ENCODE measurements at regions not wholly inside any gene's neighbourhood (a gene's known extent, or its start where the extent isn't known, plus 50 kb on each side); places are given as distances from the start of the nearest gene placed in this dataset.

GRCh38 chr7:96928965-96929364, 76.4 kb upstream of the DLX6 start:
- CTCF ChIA-PET = no interaction called here

GRCh38 chr7:96931891-96932290, 73.5 kb upstream of the DLX6 start:
- H3K9me3 ChIP-seq (ENCODE audit: control insufficient read depth in 1 of 2, insufficient read depth in 1 of 2, low read length in 2 of 2) = no peaks in the 10 kb centered on the region
- no peak for TF ChIP-seq CTCF (IDR thresholded peaks at IDR 0.05)
- Mint-ChIP-seq H3K36me3 (ENCODE audit: low read depth) (no peaks in the 10 kb centered on the region), H3K4me1 (ENCODE audit: low read depth) (no peaks in the 10 kb centered on the region), H3K27me3 (peaks cover 4% of the 10 kb centered on the region), H3K4me3 (no peak overlapping the region), H3K9me3 (no peaks in the 10 kb centered on the region), H3K27ac (no peak overlapping the region)
- H3K36me3 ChIP-seq (ENCODE audit: insufficient read depth, low read length) = no peaks in the 10 kb centered on the region
- H3K27ac ChIP-seq (ENCODE audit: low read depth in 1 of 2, low read length in 2 of 2) = no peak overlapping the region
- no peaks in the 10 kb centered on the region for H3K4me1 ChIP-seq (ENCODE audit: insufficient read depth, low read length)
- POLR2A ChIA-PET = no interaction called here
- intact Hi-C loops (cut with DNase I, micrococcal nuclease) = no loop called here
- no peak for ATAC-seq (ENCODE audit: poor library complexity)
- CTCF ChIA-PET = no interaction called here
- no peak overlapping the region for H3K4me3 ChIP-seq (ENCODE audit: low read length)
- H3K27me3 ChIP-seq (ENCODE audit: control insufficient read depth in 1 of 2, insufficient read depth in 2 of 2, low read length in 2 of 2) = no peaks in the 10 kb centered on the region
- no peak for DNase-seq

More at GRCh38 chr7:96928965-96929364, 76.4 kb upstream of the DLX6 start:
- Mint-ChIP-seq H3K27me3 (peaks cover 8% of the 10 kb centered on the region), H3K36me3 (ENCODE audit: low read depth) (no peaks in the 10 kb centered on the region), H3K27ac (no peak overlapping the region), H3K4me3 (no peak overlapping the region), H3K9me3 (no peaks in the 10 kb centered on the region), H3K4me1 (ENCODE audit: low read depth) (no peaks in the 10 kb centered on the region)
- H3K4me1 ChIP-seq (ENCODE audit: insufficient read depth, low read length) = no peaks in the 10 kb centered on the region
- no peak for DNase-seq
- no peak for ATAC-seq (ENCODE audit: poor library complexity)
- H3K4me3 ChIP-seq (ENCODE audit: low read length) = no peak overlapping the region
- no peaks in the 10 kb centered on the region for H3K36me3 ChIP-seq (ENCODE audit: insufficient read depth, low read length)
- no peak for TF ChIP-seq CTCF (IDR thresholded peaks at IDR 0.05)
- POLR2A ChIA-PET = no interaction called here
- H3K27me3 ChIP-seq (ENCODE audit: control insufficient read depth in 1 of 2, insufficient read depth in 2 of 2, low read length in 2 of 2) = peaks cover 0 to 2% of the 10 kb centered on the region in 2 experiments
- H3K9me3 ChIP-seq (ENCODE audit: control insufficient read depth in 1 of 2, insufficient read depth in 1 of 2, low read length in 2 of 2) = no peaks in the 10 kb centered on the region
- H3K27ac ChIP-seq (ENCODE audit: low read depth in 1 of 2, low read length in 2 of 2) = no peak overlapping the region
- intact Hi-C loops (cut with DNase I, micrococcal nuclease) = no loop called here

GRCh38 chr7:96933067-96933645, 72.2 kb upstream of the DLX6 start:
- Mint-ChIP-seq H3K36me3 (ENCODE audit: low read depth) (no peaks in the 10 kb centered on the region), H3K9me3 (no peaks in the 10 kb centered on the region), H3K4me1 (ENCODE audit: low read depth) (no peaks in the 10 kb centered on the region), H3K4me3 (no peak overlapping the region), H3K27ac (no peak overlapping the region), H3K27me3 (peaks cover 4% of the 10 kb centered on the region)
- no peaks in the 10 kb centered on the region for H3K27me3 ChIP-seq (ENCODE audit: control insufficient read depth in 1 of 2, insufficient read depth in 2 of 2, low read length in 2 of 2)
- H3K4me1 ChIP-seq (ENCODE audit: insufficient read depth, low read length) = no peaks in the 10 kb centered on the region
- no peak overlapping the region for H3K27ac ChIP-seq (ENCODE audit: low read depth in 1 of 2, low read length in 2 of 2)
- no peak for ATAC-seq (ENCODE audit: poor library complexity)
- H3K4me3 ChIP-seq (ENCODE audit: low read length) = no peak overlapping the region
- no peaks in the 10 kb centered on the region for H3K36me3 ChIP-seq (ENCODE audit: insufficient read depth, low read length)
- DNase-seq = no peak
- H3K9me3 ChIP-seq (ENCODE audit: control insufficient read depth in 1 of 2, insufficient read depth in 1 of 2, low read length in 2 of 2) = no peaks in the 10 kb centered on the region
- ChIA-PET CTCF (no interaction called here), POLR2A (no interaction called here)
- TF ChIP-seq CTCF (IDR thresholded peaks at IDR 0.05) = no peak
- intact Hi-C loops (cut with DNase I, micrococcal nuclease) = no loop called here
